ENCODE measurements at regions not wholly inside any gene's neighbourhood (a gene's known extent, or its start where the extent isn't known, plus 50 kb on each side); places are given as distances from the start of the nearest gene placed in this dataset.
"Not testable (repeated sequence)": the region's sequence is repeated elsewhere in the genome, so short reads cannot be mapped to it uniquely, and the experiment has no call there.

- TF ChIP-seq POLR2AphosphoS5 (IDR thresholded peaks at IDR 0.05) (no peak), CTCF (IDR thresholded peaks at IDR 0.05) (no peak), EP300 (IDR thresholded peaks at IDR 0.05) (no peak), POLR2A (IDR thresholded peaks at IDR 0.05) (no peak)
- Histone ChIP-seq H3K4me1 (no peaks in the 10 kb centered on the region), H3K36me3 (no peaks in the 10 kb centered on the region), H3K27ac (no peak overlapping the region), H3K27me3 (no peaks in the 10 kb centered on the region), H3K4me3 (no peak overlapping the region), H3K9me3 (no peaks in the 10 kb centered on the region)
- 58 to 75% methylated on average over 1 of the region's 1 CpG for WGBS, 2 donors
- intact Hi-C loops (cut with DNase I) = no loop called here
- DNase-seq = no peak
Observed at GRCh38 chr16:64351121-64351520, 770.7 kb downstream of the CDH11 start.

GRCh38 chr16:64346080-64346479 lies 775.8 kb downstream of the CDH11 start:
- Histone ChIP-seq H3K9me3 (no peaks in the 10 kb centered on the region), H3K27me3 (no peaks in the 10 kb centered on the region), H3K36me3 (no peaks in the 10 kb centered on the region), H3K4me1 (no peaks in the 10 kb centered on the region), H3K27ac (no peak overlapping the region), H3K4me3 (no peak overlapping the region)
- TF ChIP-seq POLR2AphosphoS5 (IDR thresholded peaks at IDR 0.05) (no peak), EP300 (IDR thresholded peaks at IDR 0.05) (no peak), POLR2A (IDR thresholded peaks at IDR 0.05) (no peak), CTCF (IDR thresholded peaks at IDR 0.05) (no peak)
- WGBS, 2 donors = 94% methylated on average over 4 of the region's 4 CpGs
- no peak for DNase-seq
- intact Hi-C loops (cut with DNase I) = no loop called here

- 84 to 93% methylated on average over 6 of the region's 6 CpGs for WGBS, 2 donors
- no peak for DNase-seq
- Histone ChIP-seq H3K4me1 (no peaks in the 10 kb centered on the region), H3K27me3 (no peaks in the 10 kb centered on the region), H3K9me3 (no peaks in the 10 kb centered on the region), H3K4me3 (no peak overlapping the region), H3K36me3 (no peaks in the 10 kb centered on the region), H3K27ac (no peak overlapping the region)
- TF ChIP-seq EP300 (IDR thresholded peaks at IDR 0.05) = no peak
- no peak for TF ChIP-seq POLR2A (IDR thresholded peaks at IDR 0.05)
- no peak for TF ChIP-seq CTCF (IDR thresholded peaks at IDR 0.05)
- no peak for TF ChIP-seq POLR2AphosphoS5 (IDR thresholded peaks at IDR 0.05)
- intact Hi-C loops (cut with DNase I) = no loop called here
Observed at GRCh38 chr16:64345142-64345541, 776.7 kb downstream of the CDH11 start.

- H3K36me3 ChIP-seq; H3K27me3 ChIP-seq; H3K9me3 ChIP-seq; H3K27ac ChIP-seq; DNase-seq; H3K4me1 ChIP-seq; intact Hi-C loops (cut with DNase I); H3K4me3 ChIP-seq: not testable (repeated sequence)
- 96% methylated on average over 47 of the region's 47 CpGs for WGBS, 2 donors
Observed at GRCh38 chr16:64343820-64344443, 777.9 kb downstream of the CDH11 start.

- WGBS, 2 donors = 90 to 94% methylated on average over 8 of the region's 8 CpGs
- H3K36me3 ChIP-seq = no peaks in the 10 kb centered on the region
Observed at GRCh38 chr16:64343061-64343819, 778.6 kb downstream of the CDH11 start.

GRCh38 chr16:64341336-64341735 lies 780.5 kb downstream of the CDH11 start:
- H3K4me3 ChIP-seq; H3K4me1 ChIP-seq; H3K27me3 ChIP-seq; intact Hi-C loops (cut with DNase I); H3K36me3 ChIP-seq; DNase-seq; H3K27ac ChIP-seq; H3K9me3 ChIP-seq: not testable (repeated sequence)
- WGBS, 2 donors = 79 to 85% methylated on average over 1 of the region's 1 CpG

More at GRCh38 chr16:64343061-64343819, 778.6 kb downstream of the CDH11 start:
- peaks cover 0 to 6% (median 0%) of the 10 kb centered on the region in 4 donors for H3K4me1 ChIP-seq
- no peak overlapping the region for H3K27ac ChIP-seq
- no peaks in the 10 kb centered on the region for H3K9me3 ChIP-seq
- no peak for TF ChIP-seq CTCF (IDR thresholded peaks at IDR 0.05)
- TF ChIP-seq POLR2A (IDR thresholded peaks at IDR 0.05) = no peak
- TF ChIP-seq POLR2AphosphoS5 (IDR thresholded peaks at IDR 0.05) = no peak
- TF ChIP-seq EP300 (IDR thresholded peaks at IDR 0.05) = no peak
- H3K27me3 ChIP-seq = no peaks in the 10 kb centered on the region
- intact Hi-C loops (cut with DNase I) = no loop called here
- DNase-seq = no peak
- H3K4me3 ChIP-seq = no peak overlapping the region
